ENCODE measurements at regions not wholly inside any gene's neighbourhood (a gene's known extent, or its start where the extent isn't known, plus 50 kb on each side); places are given as distances from the start of the nearest gene placed in this dataset.

- H3K4me1 ChIP-seq (ENCODE audit: insufficient read depth, low read length, poor library complexity, severe bottlenecking) = no peaks in the 10 kb centered on the region
- H3F3A ChIP-seq (ENCODE audit: low read depth) = no peaks in the 10 kb centered on the region
- H3K9me3 ChIP-seq (ENCODE audit: insufficient read depth, low read depth, low read length) = no peaks in the 10 kb centered on the region
- no peaks in the 10 kb centered on the region for H3K79me2 ChIP-seq (ENCODE audit: insufficient read depth, low read length)
- no peaks in the 10 kb centered on the region for H3K36me3 ChIP-seq (ENCODE audit: insufficient read depth, low read length)
- H3K27me3 ChIP-seq (ENCODE audit: insufficient read depth, low read length, poor library complexity, severe bottlenecking) = no peaks in the 10 kb centered on the region
- no peaks in the 10 kb centered on the region for H4K20me1 ChIP-seq (ENCODE audit: insufficient read depth, low read length, poor library complexity, severe bottlenecking)
- H3K4me2 ChIP-seq (ENCODE audit: low read depth, low read length, poor library complexity, severe bottlenecking) = no peak overlapping the region
- H2AFZ ChIP-seq (ENCODE audit: low read length) = no peak overlapping the region
- H3K9me2 ChIP-seq (replicated peaks; ENCODE audit: low read depth, low read length) = no peaks in the 10 kb centered on the region
- no peak for TF ChIP-seq EZH2phosphoT487 (IDR thresholded peaks at IDR 0.05; ENCODE audit: borderline replicate concordance)
- no peak for TF ChIP-seq CTCF (conservative IDR thresholded peaks at IDR 0.05; ENCODE audit: low read length)
- no peak overlapping the region for H3K9ac ChIP-seq (ENCODE audit: low read depth, low read length, poor library complexity, severe bottlenecking)
- no peak overlapping the region for H3K4me3 ChIP-seq (ENCODE audit: low read length, poor library complexity, severe bottlenecking)
Measured at GRCh38 chr17:79433379-79433778, 177.5 kb downstream of the RBFOX3 start.

DNA sequence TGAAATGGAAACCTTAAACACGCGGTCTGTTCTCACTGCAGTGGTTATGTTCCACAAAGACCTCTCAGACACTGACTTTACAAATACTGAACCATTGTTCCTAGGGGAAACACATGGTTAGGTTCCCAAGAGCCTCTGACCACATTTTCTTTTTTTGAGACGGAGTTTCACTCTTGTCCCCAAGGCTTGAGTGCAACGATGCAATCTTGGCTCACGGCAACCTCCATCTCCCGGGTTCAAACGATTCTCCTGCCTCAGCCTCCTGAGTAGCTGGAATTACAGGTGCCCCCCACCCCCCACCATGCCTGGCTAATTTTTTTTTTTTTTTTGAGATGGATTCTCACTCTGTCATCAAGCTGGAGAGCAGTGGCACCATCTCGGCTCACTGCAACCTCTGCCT, 179.7 kb downstream of the RBFOX3 start:
- no peak overlapping the region for H2AFZ ChIP-seq (ENCODE audit: low read length)
- H3K4me2 ChIP-seq (ENCODE audit: low read depth, low read length, poor library complexity, severe bottlenecking) = no peak overlapping the region
- H3K79me2 ChIP-seq (ENCODE audit: insufficient read depth, low read length) = no peaks in the 10 kb centered on the region
- H3K27me3 ChIP-seq (ENCODE audit: insufficient read depth, low read length, poor library complexity, severe bottlenecking) = no peaks in the 10 kb centered on the region
- H3F3A ChIP-seq (ENCODE audit: low read depth) = no peaks in the 10 kb centered on the region
- TF ChIP-seq EZH2phosphoT487 (IDR thresholded peaks at IDR 0.05; ENCODE audit: borderline replicate concordance) (no peak), CTCF (conservative IDR thresholded peaks at IDR 0.05; ENCODE audit: low read length) (no peak)
- no peaks in the 10 kb centered on the region for H4K20me1 ChIP-seq (ENCODE audit: insufficient read depth, low read length, poor library complexity, severe bottlenecking)
- no peak overlapping the region for H3K9ac ChIP-seq (ENCODE audit: low read depth, low read length, poor library complexity, severe bottlenecking)
- no peaks in the 10 kb centered on the region for H3K9me3 ChIP-seq (ENCODE audit: insufficient read depth, low read depth, low read length)
- H3K4me1 ChIP-seq (ENCODE audit: insufficient read depth, low read length, poor library complexity, severe bottlenecking) = no peaks in the 10 kb centered on the region
- H3K9me2 ChIP-seq (replicated peaks; ENCODE audit: low read depth, low read length) = no peaks in the 10 kb centered on the region
- H3K4me3 ChIP-seq (ENCODE audit: low read length, poor library complexity, severe bottlenecking) = no peak overlapping the region
- H3K36me3 ChIP-seq (ENCODE audit: insufficient read depth, low read length) = no peaks in the 10 kb centered on the region

DNA sequence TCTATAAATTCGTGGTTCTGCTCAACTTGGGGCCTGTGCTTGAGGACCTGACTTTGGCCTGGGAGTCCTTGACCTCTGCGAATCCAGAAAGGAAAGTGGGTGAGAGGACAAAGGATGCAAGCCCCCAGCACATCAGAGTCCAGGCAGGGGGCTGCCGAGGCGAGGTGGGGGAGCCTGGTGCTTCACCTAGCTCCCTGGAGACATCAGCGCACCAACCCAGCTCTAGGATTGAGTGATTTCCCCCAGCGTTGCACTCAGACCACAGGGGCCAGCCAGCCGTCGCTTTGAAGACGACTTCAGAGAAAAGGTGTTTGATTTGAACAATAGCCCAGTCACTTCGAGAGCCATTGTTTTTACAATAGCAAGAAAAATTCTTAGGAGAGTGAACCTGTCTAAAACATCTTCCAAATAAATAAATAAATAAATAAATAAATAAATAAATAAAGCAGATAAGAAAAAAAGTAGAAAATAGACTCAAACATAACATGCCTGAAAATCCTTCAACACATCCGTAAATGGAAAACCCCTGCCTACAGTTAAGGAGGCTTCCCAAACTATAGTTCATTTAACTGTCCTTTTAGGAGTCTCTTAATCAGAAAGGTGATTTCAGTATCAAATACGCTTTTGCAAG, 180.9 kb downstream of the RBFOX3 start:
- Histone ChIP-seq H3K4me2 (ENCODE audit: low read depth, low read length, poor library complexity, severe bottlenecking) (no peak overlapping the region), H3K9me3 (ENCODE audit: insufficient read depth, low read depth, low read length) (no peaks in the 10 kb centered on the region), H3K4me3 (ENCODE audit: low read length, poor library complexity, severe bottlenecking) (no peak overlapping the region), H4K20me1 (ENCODE audit: insufficient read depth, low read length, poor library complexity, severe bottlenecking) (no peaks in the 10 kb centered on the region), H3K79me2 (ENCODE audit: insufficient read depth, low read length) (no peaks in the 10 kb centered on the region), H3K9ac (ENCODE audit: low read depth, low read length, poor library complexity, severe bottlenecking) (no peak overlapping the region), H3K4me1 (ENCODE audit: insufficient read depth, low read length, poor library complexity, severe bottlenecking) (no peaks in the 10 kb centered on the region), H2AFZ (ENCODE audit: low read length) (no peak overlapping the region), H3K9me2 (replicated peaks; ENCODE audit: low read depth, low read length) (no peaks in the 10 kb centered on the region), H3K27me3 (ENCODE audit: insufficient read depth, low read length, poor library complexity, severe bottlenecking) (no peaks in the 10 kb centered on the region), H3F3A (ENCODE audit: low read depth) (no peaks in the 10 kb centered on the region), H3K36me3 (ENCODE audit: insufficient read depth, low read length) (no peaks in the 10 kb centered on the region)
- no peak for TF ChIP-seq CTCF (conservative IDR thresholded peaks at IDR 0.05; ENCODE audit: low read length)
- TF ChIP-seq EZH2phosphoT487 (IDR thresholded peaks at IDR 0.05; ENCODE audit: borderline replicate concordance) = no peak
